Endodermal cell (in vitro differentiated cells): ENCODE measurements at regions not wholly inside any gene's neighbourhood (a gene's known extent, or its start where the extent isn't known, plus 50 kb on each side); places are given as distances from the start of the nearest gene placed in this dataset.
A peak's percentile ranks its signal among the peaks of the same experiment; 100 is the strongest.

Source experiments
- DNase-seq: peaks from one replicate; pipeline ENCODE4 v3.0.0-alpha.2; 2017
- H3K27ac ChIP-seq: 2 replicates; pipeline ENCODE4 v1.5.1; 2013; ENCODE audit warnings: mild to moderate bottlenecking, low read depth, low read length, moderate library complexity
- H3K27me3 ChIP-seq: 2 replicates; pipeline ENCODE4 v1.6.1; 2013; ENCODE audit warnings: mild to moderate bottlenecking, low read length, moderate library complexity; ENCODE audit not compliant: insufficient read depth, control insufficient read depth, poor library complexity, severe bottlenecking
- H3K36me3 ChIP-seq: 2 replicates; pipeline ENCODE4 v1.7.0; 2013; ENCODE audit warnings: mild to moderate bottlenecking, low read length, moderate library complexity; ENCODE audit not compliant: control insufficient read depth, insufficient read depth
- H3K4me1 ChIP-seq: one replicate; pipeline ENCODE4 v1.7.0; 2013; ENCODE audit warnings: low read length; ENCODE audit not compliant: control insufficient read depth, insufficient read depth
- H3K4me3 ChIP-seq: 2 replicates; pipeline ENCODE4 v1.5.1; 2013; ENCODE audit warnings: mild to moderate bottlenecking, low read length, moderate library complexity
- H3K9ac ChIP-seq: 2 replicates; pipeline ENCODE4 v1.6.1; 2013; ENCODE audit warnings: mild to moderate bottlenecking, low read length, moderate library complexity; ENCODE audit not compliant: poor library complexity, severe bottlenecking; ENCODE audit errors: extremely low read depth
- H3K9me3 ChIP-seq: 2 replicates; pipeline ENCODE4 v1.6.1; 2013; ENCODE audit warnings: mild to moderate bottlenecking, low read length, moderate library complexity; ENCODE audit not compliant: control insufficient read depth
- H3K27ac Mint-ChIP-seq: 2 replicates; pipeline ENCODE4 v1.8.0; 2020; ENCODE audit warnings: mixed read lengths
- H3K27me3 Mint-ChIP-seq: 2 replicates; pipeline ENCODE4 v1.8.0; 2021; ENCODE audit warnings: mild to moderate bottlenecking, mixed read lengths; ENCODE audit not compliant: insufficient read depth
- H3K36me3 Mint-ChIP-seq: 2 replicates; pipeline ENCODE4 v1.8.0; 2020; ENCODE audit warnings: low read depth, mixed read lengths
- H3K4me1 Mint-ChIP-seq: 2 replicates; pipeline ENCODE4 v1.8.0; 2020; ENCODE audit warnings: mixed read lengths
- H3K4me3 Mint-ChIP-seq: 2 replicates; pipeline ENCODE4 v1.8.0; 2020; ENCODE audit warnings: mild to moderate bottlenecking, moderate library complexity, mixed read lengths
- H3K9me3 Mint-ChIP-seq: 2 replicates; pipeline ENCODE4 v1.8.0; 2020; ENCODE audit warnings: mild to moderate bottlenecking, mixed read lengths
- CTCF ChIP-seq: fragments of 200-600 bp; sonication (generic); conservative IDR thresholded peaks from 2 replicates; pipeline ENCODE4 v1.5.0; 2021; ENCODE audit warnings: antibody characterized with exemption, mild to moderate bottlenecking
- WGBS, 2 experiments: methylation state at CpG; one replicate each; pipeline versions ENCODE4 v1.1.5 to v1.1.7; 2013; ENCODE audit warnings: missing lambda C conversion rate in 2 of 2, mixed read lengths in 1 of 2; ENCODE audit not compliant: insufficient coverage in 1 of 2, insufficient read length in 1 of 2; 5-methylcytosine and 5-hydroxymethylcytosine counted together

GRCh38 chr4:136769717-136770116, 762.6 kb downstream of the PCDH18 start:
- H3K36me3 Mint-ChIP-seq, result no peaks in the 10 kb centered on the region
- no peak overlapping the region for H3K4me3 ChIP-seq
- peak; percentile 17 for TF ChIP-seq CTCF
- DNase-seq, result no peak
- H3K9ac ChIP-seq, result no peak overlapping the region
- H3K4me1 Mint-ChIP-seq, result no peaks in the 10 kb centered on the region
- no peak overlapping the region for H3K27ac ChIP-seq
- H3K27me3 Mint-ChIP-seq, result no peaks in the 10 kb centered on the region
- H3K4me1 ChIP-seq, result no peaks in the 10 kb centered on the region
- no peaks in the 10 kb centered on the region for H3K9me3 ChIP-seq
- WGBS, 2 experiments, result 93 to 95% methylated on average over 5 to 6 of the region's 6 CpGs
- no peaks in the 10 kb centered on the region for H3K27me3 ChIP-seq
- no peak overlapping the region for H3K4me3 Mint-ChIP-seq
- no peak overlapping the region for H3K27ac Mint-ChIP-seq
- peaks cover 8% of the 10 kb centered on the region for H3K9me3 Mint-ChIP-seq
- no peaks in the 10 kb centered on the region for H3K36me3 ChIP-seq

- no peak overlapping the region for H3K4me3 ChIP-seq
- no peak for DNase-seq
- no peaks in the 10 kb centered on the region for H3K36me3 ChIP-seq
- no peaks in the 10 kb centered on the region for H3K36me3 Mint-ChIP-seq
- no peak overlapping the region for H3K9ac ChIP-seq
- no peak overlapping the region for H3K4me3 Mint-ChIP-seq
- no peaks in the 10 kb centered on the region for H3K27me3 ChIP-seq
- peaks cover 3% of the 10 kb centered on the region for H3K4me1 Mint-ChIP-seq
- TF ChIP-seq CTCF, result no peak
- no peak overlapping the region for H3K27ac Mint-ChIP-seq
- H3K9me3 Mint-ChIP-seq, result peaks cover 8% of the 10 kb centered on the region
- H3K27me3 Mint-ChIP-seq, result no peaks in the 10 kb centered on the region
- no peaks in the 10 kb centered on the region for H3K9me3 ChIP-seq
- 64 to 81% methylated on average over 1 of the region's 1 CpG for WGBS, 2 experiments
- H3K4me1 ChIP-seq, result no peaks in the 10 kb centered on the region
- H3K27ac ChIP-seq, result no peak overlapping the region
Measured at GRCh38 chr4:136768925-136769275, 763.4 kb downstream of the PCDH18 start.

GRCh38 chr4:136768213-136768924, 763.9 kb downstream of the PCDH18 start:
- Histone ChIP-seq H3K9me3 (no peaks in the 10 kb centered on the region), H3K27me3 (no peaks in the 10 kb centered on the region), H3K9ac (no peak overlapping the region), H3K36me3 (no peaks in the 10 kb centered on the region), H3K27ac (no peak overlapping the region), H3K4me1 (no peaks in the 10 kb centered on the region), H3K4me3 (no peak overlapping the region)
- Mint-ChIP-seq H3K27ac (no peak overlapping the region), H3K4me3 (no peak overlapping the region), H3K27me3 (no peaks in the 10 kb centered on the region), H3K4me1 (peaks cover 6% of the 10 kb centered on the region), H3K9me3 (peaks cover 8% of the 10 kb centered on the region), H3K36me3 (no peaks in the 10 kb centered on the region)
- WGBS, 2 experiments, result 70 to 91% methylated on average over 1 to 3 of the region's 3 CpGs
- DNase-seq, result no peak
- no peak for TF ChIP-seq CTCF
